Panc1 (cell line): ENCODE measurements at regions not wholly inside any gene's neighbourhood (a gene's known extent, or its start where the extent isn't known, plus 50 kb on each side); places are given as distances from the start of the nearest gene placed in this dataset.

ENCODE experiments used
- CTCF ChIP-seq: fragments of 450-650 bp; IDR thresholded peaks from 2 replicates; pipeline ENCODE4 v1.5.1; 2017; ENCODE audit warnings: mild to moderate bottlenecking
- REST ChIP-seq, 2 experiments: IDR thresholded peaks; 2 replicates each; pipeline ENCODE4 v1.6.1; 2011 to 2012; ENCODE audit warnings: low read depth in 2 of 2, control low read depth in 1 of 2, low read length in 1 of 2, mild to moderate bottlenecking in 1 of 2, moderate library complexity in 1 of 2; ENCODE audit not compliant: insufficient read depth in 1 of 2

- TF ChIP-seq REST (IDR thresholded peaks at IDR 0.05; ENCODE audit: insufficient read depth in 1 of 2, low read depth in 2 of 2, low read length in 1 of 2) (no peak), CTCF (no peak)
Observed at GRCh38 chr19:34824686-34825085, 51.7 kb upstream of the ZNF599 start.
